HUES48 (cell line): ENCODE measurements at regions not wholly inside any gene's neighbourhood (a gene's known extent, or its start where the extent isn't known, plus 50 kb on each side); places are given as distances from the start of the nearest gene placed in this dataset.

Experiments
- H3K27ac ChIP-seq: one replicate; pipeline ENCODE4 v1.7.0; 2013; ENCODE audit warnings: low read depth, low read length, inconsistent platforms
- H3K27me3 ChIP-seq: 2 replicates; pipeline ENCODE4 v1.6.1; 2013; ENCODE audit warnings: mild to moderate bottlenecking, low read length; ENCODE audit not compliant: control insufficient read depth, insufficient read depth
- H3K36me3 ChIP-seq: 2 replicates; pipeline ENCODE4 v1.6.1; 2013; ENCODE audit warnings: low read length; ENCODE audit not compliant: control insufficient read depth, insufficient read depth
- H3K4me1 ChIP-seq: 2 replicates; pipeline ENCODE4 v1.6.1; 2013; ENCODE audit warnings: mild to moderate bottlenecking, low read length; ENCODE audit not compliant: control insufficient read depth, insufficient read depth
- H3K4me3 ChIP-seq: 2 replicates; pipeline ENCODE4 v1.5.1; 2013; ENCODE audit warnings: mild to moderate bottlenecking, low read depth, low read length
- H3K9ac ChIP-seq: 2 replicates; pipeline ENCODE4 v1.6.1; 2013; ENCODE audit warnings: mild to moderate bottlenecking, low read depth, low read length, moderate library complexity
- H3K9me3 ChIP-seq: 2 replicates; pipeline ENCODE4 v1.6.1; 2013; ENCODE audit warnings: low read length; ENCODE audit not compliant: control insufficient read depth, insufficient read depth

- H3K4me3 ChIP-seq: no peak overlapping the region
- peaks cover 21% of the 10 kb centered on the region for H3K4me1 ChIP-seq
- H3K27me3 ChIP-seq: no peaks in the 10 kb centered on the region; the same call in 1 of the 2 replicates
- no peaks in the 10 kb centered on the region for H3K9me3 ChIP-seq
- no peaks in the 10 kb centered on the region for H3K36me3 ChIP-seq
- H3K9ac ChIP-seq: no peak overlapping the region
- H3K27ac ChIP-seq: no peak overlapping the region
These were observed 94.2 kb upstream of the ALKAL2 start for GRCh38 chr2:381941-382727.

- peaks cover 21% of the 10 kb centered on the region for H3K4me1 ChIP-seq
- H3K9ac ChIP-seq: no peak overlapping the region
- H3K4me3 ChIP-seq: no peak overlapping the region
These were observed 93.3 kb upstream of the ALKAL2 start for GRCh38 chr2:381181-381580.

GRCh38 chr2:380772-381171, 92.9 kb upstream of the ALKAL2 start:
- Histone ChIP-seq H3K4me3 (no peak overlapping the region), H3K27ac (no peak overlapping the region), H3K9me3 (no peaks in the 10 kb centered on the region), H3K36me3 (no peaks in the 10 kb centered on the region), H3K27me3 (no peaks in the 10 kb centered on the region; the same call in 1 of the 2 replicates), H3K4me1 (peaks cover 21% of the 10 kb centered on the region), H3K9ac (no peak overlapping the region)

More at GRCh38 chr2:381181-381580, 93.3 kb upstream of the ALKAL2 start:
- H3K9me3 ChIP-seq: no peaks in the 10 kb centered on the region
- no peaks in the 10 kb centered on the region for H3K36me3 ChIP-seq
- no peaks in the 10 kb centered on the region; the same call in 1 of the 2 replicates for H3K27me3 ChIP-seq
- no peak overlapping the region for H3K27ac ChIP-seq

- Histone ChIP-seq H3K27ac (no peak overlapping the region), H3K4me3 (no peak overlapping the region), H3K27me3 (no peaks in the 10 kb centered on the region; the same call in 1 of the 2 replicates), H3K9me3 (no peaks in the 10 kb centered on the region), H3K36me3 (no peaks in the 10 kb centered on the region), H3K9ac (no peak overlapping the region), H3K4me1 (peaks cover 21% of the 10 kb centered on the region)
These were observed 92.3 kb upstream of the ALKAL2 start for GRCh38 chr2:380221-380620.

DNA sequence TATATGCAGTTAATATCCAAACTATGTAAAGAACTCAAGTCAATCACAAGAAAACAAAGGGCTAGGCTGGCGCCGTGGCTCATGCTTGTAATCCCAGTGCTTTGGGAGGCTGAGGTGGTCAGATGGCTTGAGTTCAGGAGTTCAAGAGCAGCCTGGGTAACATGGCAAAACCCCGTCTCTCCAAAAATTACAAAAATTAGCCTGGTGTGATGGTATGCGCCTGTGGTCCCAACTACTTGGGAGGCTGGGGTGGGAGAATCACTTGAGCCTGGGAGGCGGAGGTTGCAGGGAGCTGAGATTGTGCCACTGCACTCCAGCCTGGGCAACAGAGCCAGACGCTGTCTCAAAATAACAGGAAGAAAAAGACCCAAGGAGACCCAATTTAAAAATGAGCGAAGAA, 91.9 kb upstream of the ALKAL2 start:
- Histone ChIP-seq H3K27ac (no peak overlapping the region), H3K4me3 (no peak overlapping the region), H3K9ac (no peak overlapping the region), H3K36me3 (no peaks in the 10 kb centered on the region), H3K4me1 (peaks cover 21% of the 10 kb centered on the region), H3K9me3 (no peaks in the 10 kb centered on the region), H3K27me3 (no peaks in the 10 kb centered on the region; the same call in 1 of the 2 replicates)

GRCh38 chr2:378364-378763, 90.5 kb upstream of the ALKAL2 start:
- Histone ChIP-seq H3K36me3 (no peaks in the 10 kb centered on the region), H3K4me3 (no peak overlapping the region), H3K4me1 (peaks cover 20% of the 10 kb centered on the region)

DNA sequence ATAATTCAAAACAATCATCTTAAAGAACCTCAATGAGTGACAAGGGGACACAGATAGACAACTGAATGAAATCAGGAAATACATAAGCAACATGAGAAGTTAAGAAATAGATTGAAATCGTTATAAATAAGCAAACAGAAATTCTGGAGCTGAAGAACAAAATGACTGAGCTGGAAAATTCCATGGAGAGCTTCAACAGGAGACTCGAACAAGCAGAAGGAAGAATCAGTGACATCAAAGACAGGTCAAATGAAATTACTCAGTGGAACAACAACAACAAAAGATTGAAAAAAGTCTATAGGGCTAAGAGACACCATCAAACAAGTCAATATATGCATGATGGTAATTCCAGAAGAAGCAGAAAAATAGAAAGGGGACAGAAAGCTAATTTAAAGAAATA, 89.5 kb upstream of the ALKAL2 start:
- peaks cover 14% of the 10 kb centered on the region for H3K4me1 ChIP-seq
- no peak overlapping the region for H3K9ac ChIP-seq
- no peak overlapping the region for H3K4me3 ChIP-seq
- no peaks in the 10 kb centered on the region; the same call in 1 of the 2 replicates for H3K27me3 ChIP-seq
- no peaks in the 10 kb centered on the region for H3K36me3 ChIP-seq
- no peak overlapping the region for H3K27ac ChIP-seq
- H3K9me3 ChIP-seq: no peaks in the 10 kb centered on the region

More at GRCh38 chr2:378364-378763, 90.5 kb upstream of the ALKAL2 start:
- H3K27me3 ChIP-seq: no peaks in the 10 kb centered on the region; the same call in 1 of the 2 replicates
- H3K9ac ChIP-seq: no peak overlapping the region
- no peaks in the 10 kb centered on the region for H3K9me3 ChIP-seq
- H3K27ac ChIP-seq: no peak overlapping the region

- H3K27me3 ChIP-seq: no peaks in the 10 kb centered on the region
These were observed 88.0 kb upstream of the ALKAL2 start for GRCh38 chr2:375956-376307.

DNA sequence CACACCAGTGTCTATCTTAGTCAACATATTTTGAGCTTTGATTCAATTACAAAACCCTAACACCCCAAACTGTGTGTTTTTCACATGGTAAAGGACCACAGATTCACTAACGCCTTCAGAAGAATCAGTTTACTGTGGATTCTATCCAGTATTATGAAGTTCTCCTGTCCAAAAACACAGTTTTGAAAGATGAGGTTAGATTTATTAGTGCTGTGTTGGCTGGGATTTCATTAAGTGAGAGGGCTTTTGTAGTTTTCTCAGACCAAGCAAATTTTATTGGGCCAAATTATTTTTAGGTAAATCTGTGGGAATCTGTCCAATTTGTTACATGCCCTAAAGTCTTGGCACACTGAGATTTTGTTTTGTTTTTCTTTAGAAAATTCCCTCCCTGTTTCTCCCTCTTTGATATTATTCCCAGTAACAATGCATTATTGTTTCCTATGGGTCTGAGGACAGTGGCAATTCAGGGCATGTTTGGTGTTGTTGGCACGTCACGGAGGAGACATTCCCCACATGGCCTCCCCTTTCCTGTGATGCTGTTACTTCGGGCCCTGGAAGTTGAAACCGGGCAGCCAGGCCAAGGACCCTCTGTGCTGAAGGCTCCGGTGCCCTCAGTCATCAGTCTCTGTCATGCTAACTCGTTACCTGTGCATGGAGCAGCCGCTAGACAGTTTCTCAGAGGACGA, 87.5 kb upstream of the ALKAL2 start:
- Histone ChIP-seq H3K27me3 (no peaks in the 10 kb centered on the region), H3K27ac (no peak overlapping the region), H3K4me3 (no peak overlapping the region), H3K4me1 (no peaks in the 10 kb centered on the region), H3K9ac (no peak overlapping the region), H3K36me3 (no peaks in the 10 kb centered on the region), H3K9me3 (no peaks in the 10 kb centered on the region)

More at GRCh38 chr2:375956-376307, 88.0 kb upstream of the ALKAL2 start:
- Histone ChIP-seq H3K4me3 (no peak overlapping the region), H3K27ac (no peak overlapping the region), H3K9me3 (no peaks in the 10 kb centered on the region), H3K36me3 (no peaks in the 10 kb centered on the region), H3K9ac (no peak overlapping the region), H3K4me1 (no peaks in the 10 kb centered on the region)

GRCh38 chr2:368386-368785, 80.5 kb upstream of the ALKAL2 start:
- Histone ChIP-seq H3K4me3 (no peak overlapping the region), H3K27me3 (no peaks in the 10 kb centered on the region), H3K9me3 (no peaks in the 10 kb centered on the region), H3K27ac (no peak overlapping the region), H3K36me3 (no peaks in the 10 kb centered on the region), H3K4me1 (no peaks in the 10 kb centered on the region), H3K9ac (no peak overlapping the region)

DNA sequence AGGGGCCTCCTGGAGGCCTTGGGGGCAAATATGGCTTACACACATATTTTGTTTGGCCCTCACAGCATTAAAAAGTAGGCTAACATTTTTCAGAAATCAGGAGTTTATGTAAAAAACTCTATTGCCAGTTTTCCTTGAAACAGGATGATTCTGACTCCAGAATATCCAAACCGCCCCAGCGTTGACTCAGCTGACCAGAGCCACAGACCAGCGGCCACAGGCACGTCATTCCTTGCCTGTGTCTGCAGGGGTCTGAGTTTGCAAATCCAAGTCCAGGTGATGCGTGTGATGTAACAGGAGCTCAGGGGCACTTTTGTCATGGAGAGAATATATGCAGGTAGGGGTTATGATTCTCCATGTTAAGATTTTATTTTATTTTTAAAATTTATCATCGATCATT, 79.4 kb upstream of the ALKAL2 start:
- Histone ChIP-seq H3K9me3 (no peaks in the 10 kb centered on the region), H3K4me1 (no peaks in the 10 kb centered on the region), H3K9ac (no peak overlapping the region), H3K27ac (no peak overlapping the region), H3K36me3 (no peaks in the 10 kb centered on the region), H3K4me3 (no peak overlapping the region), H3K27me3 (no peaks in the 10 kb centered on the region)
